Tibial nerve (tissue), 4 donors: ENCODE measurements at regions not wholly inside any gene's neighbourhood (a gene's known extent, or its start where the extent isn't known, plus 50 kb on each side); places are given as distances from the start of the nearest gene placed in this dataset.
"Not testable (repeated sequence)": the region's sequence is repeated elsewhere in the genome, so short reads cannot be mapped to it uniquely, and the experiment has no call there.

Source experiments
- CTCF ChIP-seq, 5 experiments: fragments of 200-600 bp in 3 of 5; fragments of 450-650 bp in 2 of 5; sonication (generic) in 3 of 5; IDR thresholded peaks; one replicate each; pipeline ENCODE4 v1.5.1; 2016 to 2019; ENCODE audit warnings: antibody characterized with exemption in 5 of 5, mild to moderate bottlenecking in 3 of 5, moderate library complexity in 2 of 5
- EP300 ChIP-seq, 2 donors: sonication (generic); formaldehyde crosslinking; IDR thresholded peaks; one replicate each; pipeline ENCODE4 v1.6.1; 2017; ENCODE audit warnings: antibody characterized with exemption in 2 of 2, mild to moderate bottlenecking in 1 of 2
- POLR2A ChIP-seq, 2 donors: fragments of 450-650 bp; IDR thresholded peaks; one replicate each; pipeline ENCODE4 v1.6.1; 2017; ENCODE audit warnings: antibody characterized with exemption in 2 of 2, mild to moderate bottlenecking in 2 of 2, moderate library complexity in 2 of 2

GRCh38 chr16:32120372-32120771 is 132.7 kb upstream of the TP53TG3D start:
- not testable (repeated sequence) for TF ChIP-seq CTCF, POLR2A, EP300 (IDR thresholded peaks at IDR 0.05)
